Endothelial cell of umbilical vein (primary cell): ENCODE measurements at regions not wholly inside any gene's neighbourhood (a gene's known extent, or its start where the extent isn't known, plus 50 kb on each side); places are given as distances from the start of the nearest gene placed in this dataset.

ENCODE experiments used
- BruUV-seq: library from RNA; stranded (reverse); fragments of 400-500 nt; replicated peaks from 2 replicates; lab custom pipeline; 2021; lab: Mats Ljungman, UMichigan
- CTCF ChIA-PET: fragments of 300-600, 350-600 bp; sonication (Branson Sonifier 250); formaldehyde crosslinking; loops from one replicate; lab custom pipeline; 2021; ENCODE audit warnings: antibody characterized with exemption, inconsistent platforms; lab: Charles Lee
- POLR2A ChIA-PET: fragments of 300-600, 350-600 bp; sonication (Branson Sonifier 250); formaldehyde crosslinking; loops from one replicate; lab custom pipeline; 2021; ENCODE audit warnings: antibody characterized with exemption, inconsistent platforms; lab: Charles Lee
- DNase-seq: peaks from one replicate; pipeline ENCODE4 v3.0.0-alpha.2; 2011; ENCODE audit warnings: low read depth, low spot score
- FAIRE-seq: peaks from 2 replicates; lab custom pipeline; 2011; peaks lifted over from hg19 to GRCh38; lab: Jason Lieb, UNC
- H2AFZ ChIP-seq: 2 replicates; pipeline ENCODE4 v1.6.0; 2012; ENCODE audit warnings: low read depth, low read length, control low read depth, inconsistent platforms
- H3K27ac ChIP-seq: 2 replicates; pipeline ENCODE4 v1.5.1; 2011; ENCODE audit warnings: low read depth, mild to moderate bottlenecking, control low read depth, low read length, moderate library complexity; ENCODE audit not compliant: insufficient read depth
- H3K27me3 ChIP-seq, 2 experiments: 2 replicates each; pipeline versions ENCODE4 v1.6.0 to v1.6.1; 2011; ENCODE audit warnings: low read length in 2 of 2, mixed read lengths in 1 of 2; ENCODE audit not compliant: control insufficient read depth in 2 of 2, insufficient read depth in 2 of 2
- H3K36me3 ChIP-seq, 2 experiments: 2 replicates in 1 of 2; 3 replicates in 1 of 2; pipeline ENCODE4 v1.5.1; 2011; ENCODE audit warnings: low read length in 2 of 2, mild to moderate bottlenecking in 1 of 2, moderate library complexity in 1 of 2; ENCODE audit not compliant: control insufficient read depth in 2 of 2, insufficient read depth in 2 of 2; ENCODE audit errors: extremely low read depth in 1 of 2
- H3K4me1 ChIP-seq: 3 replicates; pipeline ENCODE4 v1.5.1; 2011; ENCODE audit warnings: mild to moderate bottlenecking, low read length; ENCODE audit not compliant: control insufficient read depth, insufficient read depth; ENCODE audit errors: extremely low read depth
- H3K4me2 ChIP-seq: 2 replicates; pipeline ENCODE4 v1.6.1; 2011; ENCODE audit warnings: low read length, control low read depth, mixed read lengths; ENCODE audit not compliant: insufficient read depth
- H3K4me3 ChIP-seq, 3 experiments: fragments of 200-600 bp in 1 of 3; sonication (generic), shearing (Covaris generic) in 1 of 3; replicated peaks in 1 of 3; 2 replicates each; pipeline ENCODE4 v1.5.1; 2011 to 2016; ENCODE audit warnings: control low read depth in 3 of 3, low read length in 3 of 3, mild to moderate bottlenecking in 2 of 3, inconsistent platforms in 1 of 3, low read depth in 1 of 3, moderate library complexity in 1 of 3; ENCODE audit not compliant: insufficient read depth in 1 of 3
- H3K79me2 ChIP-seq: 2 replicates; pipeline ENCODE4 v1.6.0; 2012; ENCODE audit warnings: low read length, inconsistent platforms; ENCODE audit not compliant: control insufficient read depth, insufficient read depth
- H3K9ac ChIP-seq: replicated peaks from 2 replicates; pipeline ENCODE3; 2011; ENCODE audit warnings: low read length, control low read depth; ENCODE audit not compliant: insufficient read depth; ENCODE audit errors: extremely low read depth
- H3K9me1 ChIP-seq: replicated peaks from 3 replicates; pipeline ENCODE4 v1.6.0; 2011; ENCODE audit warnings: mild to moderate bottlenecking, low read length; ENCODE audit not compliant: control insufficient read depth, insufficient read depth; ENCODE audit errors: extremely low read depth
- H3K9me3 ChIP-seq: replicated peaks from 2 replicates; pipeline ENCODE4 v1.5.1; 2012; ENCODE audit warnings: low read length, inconsistent platforms; ENCODE audit not compliant: control insufficient read depth, insufficient read depth
- H4K20me1 ChIP-seq: replicated peaks from 2 replicates; pipeline ENCODE3; 2011; ENCODE audit warnings: mild to moderate bottlenecking, low read length; ENCODE audit not compliant: control insufficient read depth, insufficient read depth; ENCODE audit errors: extremely low read depth
- EZH2 ChIP-seq: IDR thresholded peaks from 2 replicates; pipeline ENCODE4 v1.6.1; 2012; ENCODE audit warnings: borderline replicate concordance, low read depth, mild to moderate bottlenecking, moderate library complexity, low read length, inconsistent platforms; ENCODE audit not compliant: severe bottlenecking
- FOS ChIP-seq: IDR thresholded peaks from 2 replicates; pipeline ENCODE4 v1.6.1; 2011; ENCODE audit warnings: mild to moderate bottlenecking, low read length, moderate library complexity, borderline replicate concordance; ENCODE audit not compliant: insufficient read depth
- GATA2 ChIP-seq: IDR thresholded peaks from 2 replicates; pipeline ENCODE4 v1.7.0; 2011; ENCODE audit warnings: low read depth, mild to moderate bottlenecking, moderate library complexity, mixed read lengths, low read length; ENCODE audit not compliant: insufficient read length, insufficient read depth
- JUN ChIP-seq: IDR thresholded peaks from 2 replicates; pipeline ENCODE4 v1.6.1; 2011; ENCODE audit warnings: borderline replicate concordance, low read depth; ENCODE audit not compliant: insufficient read length, insufficient read depth
- MYC ChIP-seq: IDR thresholded peaks from one replicate; pipeline ENCODE4 v1.6.1; 2011; ENCODE audit warnings: mild to moderate bottlenecking, low read depth, low read length
- POLR2AphosphoS5 ChIP-seq: IDR thresholded peaks from 2 replicates; pipeline ENCODE4 v1.6.1; 2012; ENCODE audit warnings: low read depth, mild to moderate bottlenecking, control low read depth, low read length, moderate library complexity; ENCODE audit not compliant: insufficient read depth
- dilution Hi-C: fragments of 300-500 bp; cut with MboI; formaldehyde crosslinking; loops from one replicate; pipeline ENCODE4 v1.15.0; 2019; ENCODE audit warnings: low sequenced_read_pairs; ENCODE audit not compliant: extremely low pct_ligation_motif_present
- intact Hi-C: fragments of 100-400 bp; cut with micrococcal nuclease; formaldehyde crosslinking; loops from one replicate; pipeline ENCODE4 v1.10.0; 2022
- TF ChIP-seq, protein P1 (sequence below), 2 donors: IDR thresholded peaks; 1 replicate in 1 of 2; 2 replicates in 1 of 2; pipeline ENCODE4 v1.5.1; 2011; ENCODE audit warnings: low read length in 2 of 2, mild to moderate bottlenecking in 2 of 2, moderate library complexity in 2 of 2, control low read depth in 1 of 2, inconsistent platforms in 1 of 2, low read depth in 1 of 2; ENCODE audit not compliant: insufficient read depth in 1 of 2; ENCODE audit errors: extremely low read depth in 1 of 2
- TF ChIP-seq, protein P2 (sequence below): IDR thresholded peaks from 2 replicates; pipeline ENCODE4 v1.6.1; 2011; ENCODE audit not compliant: insufficient read depth, insufficient read length

DNA sequence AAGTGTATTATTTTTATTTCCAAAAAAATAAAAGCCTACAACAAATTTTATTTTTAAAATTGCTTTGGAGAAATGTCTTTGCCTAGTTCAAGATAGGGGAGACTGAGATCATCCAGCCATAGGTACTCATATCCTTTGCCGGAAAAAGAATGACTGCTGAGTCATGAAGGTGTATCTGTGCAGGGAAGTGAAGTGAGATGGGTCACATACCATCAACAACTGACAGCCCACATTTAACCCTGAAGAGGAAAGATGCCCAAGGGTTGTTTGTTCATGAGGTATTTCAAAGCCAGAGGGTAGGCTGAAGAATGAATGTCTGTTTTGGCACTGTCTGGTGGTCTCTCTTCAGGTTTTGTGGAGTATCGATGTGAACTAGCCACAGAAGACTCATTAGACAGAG is 106.7 kb upstream of the TTC29 start:
- H3K4me1 ChIP-seq: peaks cover 4% of the 10 kb centered on the region
- H3K4me2 ChIP-seq: no peak overlapping the region
- dilution Hi-C loops (no loop called here), intact Hi-C loops (no loop called here)
- DNase-seq (no peak), FAIRE-seq (no peak)
- no peaks in the 10 kb centered on the region for H3K9me1 ChIP-seq
- H2AFZ ChIP-seq: no peak overlapping the region
- H3K9ac ChIP-seq: no peak overlapping the region
- no peak overlapping the region for H3K27ac ChIP-seq
- POLR2A ChIA-PET: no interaction called here
- no peak for TF ChIP-seq JUN
- TF ChIP-seq, protein P1, sequence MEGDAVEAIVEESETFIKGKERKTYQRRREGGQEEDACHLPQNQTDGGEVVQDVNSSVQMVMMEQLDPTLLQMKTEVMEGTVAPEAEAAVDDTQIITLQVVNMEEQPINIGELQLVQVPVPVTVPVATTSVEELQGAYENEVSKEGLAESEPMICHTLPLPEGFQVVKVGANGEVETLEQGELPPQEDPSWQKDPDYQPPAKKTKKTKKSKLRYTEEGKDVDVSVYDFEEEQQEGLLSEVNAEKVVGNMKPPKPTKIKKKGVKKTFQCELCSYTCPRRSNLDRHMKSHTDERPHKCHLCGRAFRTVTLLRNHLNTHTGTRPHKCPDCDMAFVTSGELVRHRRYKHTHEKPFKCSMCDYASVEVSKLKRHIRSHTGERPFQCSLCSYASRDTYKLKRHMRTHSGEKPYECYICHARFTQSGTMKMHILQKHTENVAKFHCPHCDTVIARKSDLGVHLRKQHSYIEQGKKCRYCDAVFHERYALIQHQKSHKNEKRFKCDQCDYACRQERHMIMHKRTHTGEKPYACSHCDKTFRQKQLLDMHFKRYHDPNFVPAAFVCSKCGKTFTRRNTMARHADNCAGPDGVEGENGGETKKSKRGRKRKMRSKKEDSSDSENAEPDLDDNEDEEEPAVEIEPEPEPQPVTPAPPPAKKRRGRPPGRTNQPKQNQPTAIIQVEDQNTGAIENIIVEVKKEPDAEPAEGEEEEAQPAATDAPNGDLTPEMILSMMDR (IDR thresholded peaks at IDR 0.05; ENCODE audit: extremely low read depth in 1 of 2, insufficient read depth in 1 of 2, low read depth in 1 of 2, low read length in 2 of 2): no peak
- no peak for TF ChIP-seq EZH2
- TF ChIP-seq, protein P2, sequence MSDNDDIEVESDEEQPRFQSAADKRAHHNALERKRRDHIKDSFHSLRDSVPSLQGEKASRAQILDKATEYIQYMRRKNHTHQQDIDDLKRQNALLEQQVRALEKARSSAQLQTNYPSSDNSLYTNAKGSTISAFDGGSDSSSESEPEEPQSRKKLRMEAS: no peak
- TF ChIP-seq GATA2: no peak
- TF ChIP-seq FOS: no peak
- TF ChIP-seq MYC: no peak
- no peak for TF ChIP-seq POLR2AphosphoS5
- H3K79me2 ChIP-seq: no peaks in the 10 kb centered on the region
- H3K27me3 ChIP-seq: peaks cover 8 to 20% of the 10 kb centered on the region in 2 experiments
- no peaks in the 10 kb centered on the region for H4K20me1 ChIP-seq
- no peak overlapping the region for H3K4me3 ChIP-seq
- H3K9me3 ChIP-seq: no peaks in the 10 kb centered on the region
- no peaks in the 10 kb centered on the region for H3K36me3 ChIP-seq
- BruUV-seq: no TSS peak
- CTCF ChIA-PET: no interaction called here
